Common myeloid progenitor, CD34-positive (primary cell): ENCODE measurements at regions not wholly inside any gene's neighbourhood (a gene's known extent, or its start where the extent isn't known, plus 50 kb on each side); places are given as distances from the start of the nearest gene placed in this dataset.
A peak's percentile ranks its signal among the peaks of the same experiment; 100 is the strongest.

Experiments
- CTCF ChIA-PET: fragments of 350-600 bp; sonication (Branson Sonifier 250); formaldehyde crosslinking; loops from one replicate; lab custom pipeline; 2021; ENCODE audit warnings: antibody characterized with exemption; lab: Charles Lee
- POLR2A ChIA-PET: fragments of 350-600 bp; sonication (Branson Sonifier 250); formaldehyde crosslinking; loops from one replicate; lab custom pipeline; 2021; ENCODE audit warnings: antibody characterized with exemption; lab: Charles Lee
- DNase-seq, 3 donors: peaks; one replicate each; pipeline versions ENCODE4 v3.0.0 to v3.0.0-alpha.2; 2013
- H3K27ac ChIP-seq, 2 experiments: 1 replicate in 1 of 2; 2 replicates in 1 of 2; pipeline ENCODE4 v1.7.0; 2013; ENCODE audit warnings: inconsistent platforms in 2 of 2, low read length in 2 of 2, mild to moderate bottlenecking in 2 of 2, low read depth in 1 of 2, moderate library complexity in 1 of 2; ENCODE audit not compliant: severe bottlenecking in 2 of 2, insufficient read depth in 1 of 2, poor library complexity in 1 of 2
- H3K27me3 ChIP-seq, 5 experiments: replicated peaks in 2 of 5; 1 replicate in 3 of 5; 2 replicates in 2 of 5; pipeline versions ENCODE4 v1.6.1 to v1.7.0; 2013; ENCODE audit warnings: low read length in 4 of 5, mild to moderate bottlenecking in 2 of 5, moderate library complexity in 2 of 5, inconsistent platforms in 1 of 5; ENCODE audit not compliant: insufficient read depth in 5 of 5, control insufficient read depth in 4 of 5
- H3K36me3 ChIP-seq, 4 experiments: 1 replicate in 2 of 4; 2 replicates in 2 of 4; pipeline versions ENCODE4 v1.6.1 to v1.7.0; 2013; ENCODE audit warnings: low read length in 3 of 4, control low read depth in 1 of 4, mild to moderate bottlenecking in 1 of 4; ENCODE audit not compliant: control insufficient read depth in 4 of 4, insufficient read depth in 4 of 4
- H3K4me1 ChIP-seq, 4 experiments: 1 replicate in 3 of 4; 2 replicates in 1 of 4; pipeline versions ENCODE4 v1.6.1 to v1.7.1; 2013; ENCODE audit warnings: low read length in 3 of 4, mild to moderate bottlenecking in 3 of 4, control low read depth in 1 of 4, inconsistent platforms in 1 of 4, moderate library complexity in 1 of 4; ENCODE audit not compliant: control insufficient read depth in 4 of 4, insufficient read depth in 4 of 4; ENCODE audit errors: control extremely low read depth in 1 of 4
- H3K4me3 ChIP-seq, 7 experiments: 1 replicate in 4 of 7; 2 replicates in 3 of 7; pipeline versions ENCODE4 v1.5.1 to v1.7.0; 2013; ENCODE audit warnings: mild to moderate bottlenecking in 7 of 7, low read length in 6 of 7, moderate library complexity in 6 of 7, inconsistent platforms in 2 of 7, low read depth in 2 of 7, control low read depth in 1 of 7; ENCODE audit not compliant: insufficient read depth in 4 of 7, control insufficient read depth in 1 of 7; ENCODE audit errors: extremely low read depth in 1 of 7
- H3K9me3 ChIP-seq, 5 experiments: 1 replicate in 4 of 5; 2 replicates in 1 of 5; pipeline versions ENCODE4 v1.6.1 to v1.7.1; 2013; ENCODE audit warnings: low read length in 4 of 5, mild to moderate bottlenecking in 2 of 5, inconsistent platforms in 1 of 5, low read depth in 1 of 5, moderate library complexity in 1 of 5; ENCODE audit not compliant: control insufficient read depth in 4 of 5, insufficient read depth in 2 of 5; ENCODE audit errors: control extremely low read depth in 1 of 5
- WGBS: methylation state at CpG from one replicate; pipeline ENCODE4 v1.1.5; 2013; ENCODE audit not compliant: insufficient coverage; 5-methylcytosine and 5-hydroxymethylcytosine counted together

DNA sequence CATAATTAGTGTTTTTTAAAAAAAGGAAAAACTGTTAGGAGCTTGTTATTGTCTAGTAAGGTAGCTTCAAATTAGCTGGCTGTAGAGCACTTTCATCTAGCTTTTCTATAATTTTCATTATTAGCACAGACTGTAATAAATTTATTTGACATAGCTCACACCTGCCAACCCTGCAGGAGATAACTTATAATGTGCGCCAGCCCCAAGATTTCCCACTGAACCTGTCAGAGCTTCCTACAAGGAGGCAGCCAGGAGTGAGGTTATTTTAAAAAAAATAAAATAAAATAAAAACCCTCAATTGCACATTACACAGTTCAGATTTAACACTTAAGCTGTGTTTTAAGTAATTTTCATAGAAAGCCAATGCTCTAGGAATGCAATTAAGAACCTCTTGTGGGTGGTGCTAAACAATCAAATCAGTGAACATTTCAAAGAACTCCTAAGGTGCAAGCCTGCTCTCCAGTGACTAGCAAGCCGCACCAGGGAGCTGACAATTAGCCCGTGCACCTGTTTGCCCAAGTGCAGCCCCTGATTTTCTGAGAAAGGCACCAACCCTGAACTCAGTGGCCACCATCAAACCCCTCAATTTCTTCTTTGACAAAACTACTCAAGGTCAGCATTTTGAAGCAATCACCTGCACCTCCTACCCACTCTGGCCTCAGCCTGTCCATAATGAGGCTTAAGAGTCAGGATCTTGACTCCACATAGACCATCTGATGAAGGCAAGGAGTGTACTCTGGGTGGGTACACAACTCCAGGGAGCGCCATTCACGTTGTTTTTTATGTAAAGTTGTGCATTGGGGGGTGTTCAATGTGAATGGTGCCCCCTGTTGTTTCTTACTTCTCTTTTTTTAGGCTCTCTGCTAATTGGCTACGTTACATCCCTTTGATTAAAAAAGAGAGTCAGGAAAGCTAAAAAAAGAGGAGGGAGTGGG, 385.3 kb upstream of the WWC1 start:
- H3K27me3 ChIP-seq: peaks cover 0 to 8% (median 6%) of the 10 kb centered on the region in 5 experiments
- no peaks in the 10 kb centered on the region for H3K36me3 ChIP-seq
- no peaks in the 10 kb centered on the region for H3K9me3 ChIP-seq
- H3K27ac ChIP-seq: no peak overlapping the region
- H3K4me1 ChIP-seq: peaks cover 0 to 3% (median 0%) of the 10 kb centered on the region in 4 experiments
- CTCF ChIA-PET: interaction anchor here (2.0 kb wide), 1 partner anchor 25 kb away, joined by 4 read pairs; no protein-coding TSS in a partner anchor
- H3K4me3 ChIP-seq: no peak overlapping the region
- no peak for DNase-seq
- 73% methylated on average over 4 of the region's 6 CpGs for WGBS
- POLR2A ChIA-PET: no interaction called here

DNA sequence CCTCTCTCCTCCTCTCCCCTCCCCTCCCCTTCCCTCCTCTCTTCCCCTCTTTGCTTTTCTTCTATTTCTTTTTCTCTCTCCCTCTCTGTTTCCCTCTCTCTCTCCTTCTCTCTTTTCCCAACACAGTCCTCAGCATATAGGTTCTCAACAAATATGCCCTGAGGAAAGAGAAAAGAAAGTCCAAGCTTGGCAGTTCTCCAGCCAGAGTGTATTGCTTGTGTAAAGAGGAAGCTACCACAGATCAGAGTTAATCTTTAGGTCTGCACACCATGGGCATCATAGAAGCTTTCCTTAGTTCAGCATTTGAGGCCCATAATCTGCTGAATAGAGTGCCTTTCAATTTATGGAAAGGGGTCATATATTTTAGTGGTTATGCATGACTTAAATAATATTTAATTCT, 382.8 kb upstream of the WWC1 start:
- peaks cover 0 to 2% (median 0%) of the 10 kb centered on the region in 5 experiments for H3K27me3 ChIP-seq
- peaks cover 0 to 3% (median 0%) of the 10 kb centered on the region in 4 experiments for H3K4me1 ChIP-seq
- ChIA-PET CTCF (no interaction called here), POLR2A (interaction anchor here (0.7 kb wide), 1 partner anchor 78 kb away, joined by 4 read pairs; no protein-coding TSS in a partner anchor)
- H3K27ac ChIP-seq: no peak overlapping the region
- peak in 2 of 3 donors; percentile 51 to 53 for DNase-seq
- H3K36me3 ChIP-seq: no peaks in the 10 kb centered on the region
- no peaks in the 10 kb centered on the region for H3K9me3 ChIP-seq
- no peak overlapping the region for H3K4me3 ChIP-seq

DNA sequence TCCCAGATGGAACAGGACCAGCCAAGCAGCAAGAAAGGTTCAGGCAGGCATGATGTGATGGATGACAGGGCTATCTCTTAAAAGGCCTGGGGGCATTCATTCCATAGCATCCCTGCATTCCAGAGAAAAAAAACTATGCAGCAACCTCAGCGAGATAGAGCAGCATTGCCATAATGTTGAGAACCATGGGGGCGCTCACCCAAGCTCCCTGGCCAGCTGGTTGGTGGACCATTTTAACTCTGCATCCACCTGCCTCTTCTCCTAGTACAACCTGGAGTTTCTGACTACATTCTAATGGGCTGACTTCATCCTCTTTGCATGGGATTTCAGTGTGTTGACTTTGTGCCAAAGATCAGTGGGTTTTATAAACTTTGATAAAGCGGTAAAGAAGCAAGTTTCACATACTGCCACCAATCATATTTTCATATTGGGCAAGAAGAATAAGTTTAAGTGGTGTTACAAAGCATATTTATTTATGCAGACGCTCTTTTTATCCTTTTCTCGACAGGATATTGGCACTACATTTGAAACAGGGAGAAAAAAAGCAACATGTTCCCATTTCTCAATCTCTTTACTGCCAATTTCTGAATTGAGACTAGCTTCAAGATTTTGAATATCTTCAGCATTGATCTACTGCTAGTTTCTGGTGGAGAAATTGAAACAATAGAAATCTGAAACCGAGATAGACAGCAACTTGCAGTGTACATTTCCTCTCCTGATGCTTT, 378.3 kb upstream of the WWC1 start:
- H3K36me3 ChIP-seq: no peaks in the 10 kb centered on the region
- H3K4me3 ChIP-seq: no peak overlapping the region
- 97% methylated on average over 5 of the region's 6 CpGs for WGBS
- no peak for DNase-seq
- H3K4me1 ChIP-seq: peaks cover 0 to 9% (median 6%) of the 10 kb centered on the region in 4 experiments
- H3K27me3 ChIP-seq: no peaks in the 10 kb centered on the region
- ChIA-PET POLR2A (no interaction called here), CTCF (no interaction called here)
- H3K9me3 ChIP-seq: no peaks in the 10 kb centered on the region
- no peak overlapping the region for H3K27ac ChIP-seq

DNA sequence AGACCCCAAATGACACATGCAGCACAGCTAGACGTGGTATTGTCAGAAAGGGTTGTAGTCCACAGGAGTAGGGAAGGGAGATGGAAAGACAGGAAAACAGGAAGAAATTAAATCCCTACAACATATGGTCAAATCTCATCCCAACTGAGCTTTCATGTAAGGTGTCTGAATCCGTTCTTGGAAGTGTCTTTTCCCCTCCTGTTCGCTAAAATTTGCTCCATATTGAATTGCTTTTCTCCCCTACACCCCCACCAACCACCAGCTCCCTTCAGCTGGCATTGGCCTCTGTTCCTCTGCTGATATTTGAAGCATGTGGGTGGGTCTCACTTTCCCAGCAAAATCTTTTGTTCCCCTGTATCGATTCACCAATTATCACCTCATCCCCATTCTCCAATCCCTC, 376.2 kb upstream of the WWC1 start:
- H3K4me1 ChIP-seq: peaks cover 0 to 9% (median 6%) of the 10 kb centered on the region in 4 experiments
- no peaks in the 10 kb centered on the region for H3K27me3 ChIP-seq
- no peak for DNase-seq
- H3K36me3 ChIP-seq: no peaks in the 10 kb centered on the region
- CTCF ChIA-PET: interaction anchor here (1.5 kb wide), 1 partner anchor 9 kb away, joined by 4 read pairs; no protein-coding TSS in a partner anchor
- POLR2A ChIA-PET: no interaction called here
- H3K9me3 ChIP-seq: no peaks in the 10 kb centered on the region
- H3K4me3 ChIP-seq: no peak overlapping the region
- 100% methylated on average over 2 of the region's 4 CpGs for WGBS
- no peak overlapping the region for H3K27ac ChIP-seq

DNA sequence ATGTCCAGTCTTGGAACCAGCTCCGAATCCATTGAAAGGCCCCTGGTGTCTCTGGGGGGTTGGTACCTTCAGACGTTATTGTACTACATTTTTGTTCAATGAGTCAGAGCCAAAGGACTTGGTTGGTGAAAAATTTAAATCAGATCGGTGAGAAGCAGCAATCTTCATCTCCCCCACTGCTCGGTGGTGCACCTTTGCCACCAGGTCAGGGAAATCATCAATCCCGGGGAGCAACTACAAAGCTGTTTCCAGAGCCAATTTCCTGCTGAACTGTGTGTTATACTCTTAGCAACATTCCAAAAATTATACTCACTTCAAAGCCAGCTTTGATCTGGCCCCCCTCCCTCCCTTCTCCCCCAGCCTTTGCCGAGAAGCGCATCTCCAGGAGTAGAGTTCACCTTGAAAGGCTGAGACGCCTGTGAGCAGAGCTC, 375.2 kb upstream of the WWC1 start:
- H3K4me3 ChIP-seq: no peak overlapping the region
- H3K36me3 ChIP-seq: no peaks in the 10 kb centered on the region
- no peaks in the 10 kb centered on the region for H3K9me3 ChIP-seq
- H3K27me3 ChIP-seq: no peaks in the 10 kb centered on the region
- peaks cover 0 to 15% (median 7%) of the 10 kb centered on the region in 4 experiments for H3K4me1 ChIP-seq
- H3K27ac ChIP-seq: no peak overlapping the region
- CTCF ChIA-PET: interaction anchor here (1.4 to 1.5 kb wide), 2 partner anchors 8 to 67 kb away, joined by 3 to 4 read pairs; no protein-coding TSS in a partner anchor
- 100% methylated on average over 5 of the region's 8 CpGs for WGBS
- no peak for DNase-seq
- POLR2A ChIA-PET: no interaction called here

DNA sequence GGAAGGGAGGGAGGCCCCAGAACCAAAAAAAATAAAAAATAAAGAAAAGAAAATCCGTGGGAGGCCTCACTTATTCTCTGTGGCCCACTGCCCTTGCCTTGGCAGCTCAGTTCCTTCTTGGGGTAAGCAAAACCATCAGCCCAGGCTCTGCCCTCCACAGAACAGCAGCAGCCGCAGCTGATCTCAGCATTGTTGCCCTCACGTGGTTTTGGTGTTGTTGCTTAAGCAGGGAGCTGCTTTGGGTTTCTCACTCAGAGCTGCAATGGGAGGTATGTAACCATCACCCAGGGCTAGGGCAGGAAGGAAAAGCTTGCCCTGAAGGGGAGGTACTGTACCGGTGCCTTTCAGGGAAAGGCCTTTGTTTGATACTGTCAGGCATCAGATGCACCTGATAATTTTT, 374.7 kb upstream of the WWC1 start:
- H3K4me1 ChIP-seq: peaks cover 0 to 15% (median 7%) of the 10 kb centered on the region in 4 experiments
- 18% methylated on average over 3 of the region's 4 CpGs for WGBS
- no peaks in the 10 kb centered on the region for H3K36me3 ChIP-seq
- DNase-seq: peak in 2 of 3 donors; percentile 36
- ChIA-PET CTCF (interaction anchor here (0.6 to 1.4 kb wide), 2 partner anchors 41 to 68 kb away, joined by 3 read pairs; no protein-coding TSS in a partner anchor), POLR2A (no interaction called here)
- no peak overlapping the region for H3K4me3 ChIP-seq
- no peak overlapping the region for H3K27ac ChIP-seq
- H3K9me3 ChIP-seq: no peaks in the 10 kb centered on the region
- no peaks in the 10 kb centered on the region for H3K27me3 ChIP-seq
